Thyroid gland (tissue), 4 donors: ENCODE measurements at regions not wholly inside any gene's neighbourhood (a gene's known extent, or its start where the extent isn't known, plus 50 kb on each side); places are given as distances from the start of the nearest gene placed in this dataset.

Experiments used
- DNase-seq, 2 donors: peaks; one replicate each; pipeline ENCODE4 v3.0.0-alpha.2; 2019
- H3K27ac ChIP-seq, 3 donors: fragments of 200-600 bp; sonication (generic); 1 replicate in 2 of 3; 2 replicates in 1 of 3; pipeline ENCODE4 v1.5.1; 2016 to 2019; ENCODE audit warnings: mild to moderate bottlenecking in 1 of 3, moderate library complexity in 1 of 3
- H3K27me3 ChIP-seq: fragments of 200-600 bp; sonication (generic); one replicate; pipeline ENCODE4 v1.5.1; 2019
- H3K36me3 ChIP-seq, 2 donors: fragments of 200-600 bp; sonication (generic); one replicate each; pipeline ENCODE4 v1.5.1; 2016 to 2019
- H3K4me1 ChIP-seq, 2 donors: fragments of 200-600 bp; sonication (generic); one replicate each; pipeline ENCODE4 v1.5.1; 2017 to 2019
- H3K4me3 ChIP-seq, 3 donors: fragments of 200-600 bp; sonication (generic); replicated peaks in 1 of 3; 1 replicate in 2 of 3; 2 replicates in 1 of 3; pipeline ENCODE4 v1.5.1; 2016; ENCODE audit warnings: mild to moderate bottlenecking in 1 of 3
- H3K9me3 ChIP-seq: fragments of 200-600 bp; sonication (generic); one replicate; pipeline ENCODE4 v1.5.1; 2017
- POLR2A ChIP-seq, 2 donors: fragments of 450-650 bp; IDR thresholded peaks; one replicate each; pipeline ENCODE4 v1.6.1; 2017; ENCODE audit warnings: antibody characterized with exemption in 2 of 2, mild to moderate bottlenecking in 2 of 2, moderate library complexity in 1 of 2
- WGBS, 2 donors: methylation state at CpG; one replicate each; pipeline ENCODE4 v1.1.5; 2017; 5-methylcytosine and 5-hydroxymethylcytosine counted together
- intact Hi-C: fragments of 100-400 bp; cut with DNase I; formaldehyde crosslinking; loops from one replicate; pipeline ENCODE4 v1.15.1; 2023
- TF ChIP-seq, protein P1 (sequence below), 6 experiments: fragments of 200-600 bp in 3 of 6; fragments of 450-650 bp in 3 of 6; sonication (generic) in 3 of 6; IDR thresholded peaks; one replicate each; pipeline ENCODE4 v1.5.1; 2016 to 2019; ENCODE audit warnings: antibody characterized with exemption in 6 of 6, mild to moderate bottlenecking in 2 of 6, inconsistent platforms in 1 of 6, moderate library complexity in 1 of 6

DNA sequence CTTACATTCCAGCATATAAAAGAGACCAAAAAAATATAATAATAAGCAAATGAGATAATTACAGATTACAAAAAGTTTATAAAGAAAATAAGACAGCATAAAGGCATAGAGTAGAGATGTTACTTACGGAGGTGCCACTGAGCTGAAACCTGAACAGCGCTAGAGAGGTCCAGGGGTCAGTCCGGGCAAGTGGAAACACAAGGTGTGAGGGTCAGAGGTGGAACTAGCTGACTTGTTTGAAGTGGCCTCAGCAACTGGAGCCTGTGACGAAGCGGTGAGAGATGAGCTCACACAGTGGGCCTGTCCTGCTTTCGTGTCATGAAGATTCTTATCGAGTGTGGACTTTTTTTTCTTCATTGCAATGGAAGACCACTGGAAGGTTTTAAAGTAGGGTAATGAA, 288.3 kb upstream of the TANK start:
- no peaks in the 10 kb centered on the region for H3K36me3 ChIP-seq
- WGBS, 2 donors = 89 to 95% methylated on average over 7 of the region's 7 CpGs
- H3K4me1 ChIP-seq = no peaks in the 10 kb centered on the region
- no peaks in the 10 kb centered on the region for H3K9me3 ChIP-seq
- no peak for DNase-seq
- no peak overlapping the region for H3K27ac ChIP-seq
- no peak overlapping the region for H3K4me3 ChIP-seq
- TF ChIP-seq, protein P1, sequence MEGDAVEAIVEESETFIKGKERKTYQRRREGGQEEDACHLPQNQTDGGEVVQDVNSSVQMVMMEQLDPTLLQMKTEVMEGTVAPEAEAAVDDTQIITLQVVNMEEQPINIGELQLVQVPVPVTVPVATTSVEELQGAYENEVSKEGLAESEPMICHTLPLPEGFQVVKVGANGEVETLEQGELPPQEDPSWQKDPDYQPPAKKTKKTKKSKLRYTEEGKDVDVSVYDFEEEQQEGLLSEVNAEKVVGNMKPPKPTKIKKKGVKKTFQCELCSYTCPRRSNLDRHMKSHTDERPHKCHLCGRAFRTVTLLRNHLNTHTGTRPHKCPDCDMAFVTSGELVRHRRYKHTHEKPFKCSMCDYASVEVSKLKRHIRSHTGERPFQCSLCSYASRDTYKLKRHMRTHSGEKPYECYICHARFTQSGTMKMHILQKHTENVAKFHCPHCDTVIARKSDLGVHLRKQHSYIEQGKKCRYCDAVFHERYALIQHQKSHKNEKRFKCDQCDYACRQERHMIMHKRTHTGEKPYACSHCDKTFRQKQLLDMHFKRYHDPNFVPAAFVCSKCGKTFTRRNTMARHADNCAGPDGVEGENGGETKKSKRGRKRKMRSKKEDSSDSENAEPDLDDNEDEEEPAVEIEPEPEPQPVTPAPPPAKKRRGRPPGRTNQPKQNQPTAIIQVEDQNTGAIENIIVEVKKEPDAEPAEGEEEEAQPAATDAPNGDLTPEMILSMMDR (IDR thresholded peaks at IDR 0.05) = no peak
- TF ChIP-seq POLR2A (IDR thresholded peaks at IDR 0.05) = no peak
- H3K27me3 ChIP-seq = no peaks in the 10 kb centered on the region
- intact Hi-C loops = no loop called here

DNA sequence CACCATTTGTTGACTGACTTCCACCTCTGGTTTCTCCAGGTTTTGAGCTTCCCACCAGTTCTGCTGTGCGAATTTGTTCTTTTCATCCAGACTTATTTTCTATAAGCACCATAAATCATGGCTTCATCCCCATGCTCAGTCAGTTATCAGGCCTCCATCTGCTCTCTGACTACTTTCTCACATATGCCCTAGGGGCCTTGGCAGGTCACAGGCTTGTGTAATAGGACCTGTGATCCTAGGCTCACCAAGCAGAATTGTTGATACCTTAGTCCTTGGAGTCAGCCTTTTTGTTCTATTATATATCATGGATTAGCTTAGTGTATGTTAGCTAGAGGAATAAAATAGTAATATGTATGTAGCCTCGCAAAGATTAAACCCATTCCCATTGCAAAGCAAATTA, 284.2 kb upstream of the TANK start:
- Histone ChIP-seq H3K36me3 (no peaks in the 10 kb centered on the region), H3K4me1 (no peaks in the 10 kb centered on the region), H3K27ac (no peak overlapping the region), H3K27me3 (no peaks in the 10 kb centered on the region), H3K4me3 (no peak overlapping the region), H3K9me3 (no peaks in the 10 kb centered on the region)
- no peak for TF ChIP-seq POLR2A (IDR thresholded peaks at IDR 0.05)
- TF ChIP-seq, protein P1 (IDR thresholded peaks at IDR 0.05) = no peak
- WGBS, 2 donors = 96 to 99% methylated on average over 2 of the region's 2 CpGs
- intact Hi-C loops = no loop called here
- no peak for DNase-seq

DNA sequence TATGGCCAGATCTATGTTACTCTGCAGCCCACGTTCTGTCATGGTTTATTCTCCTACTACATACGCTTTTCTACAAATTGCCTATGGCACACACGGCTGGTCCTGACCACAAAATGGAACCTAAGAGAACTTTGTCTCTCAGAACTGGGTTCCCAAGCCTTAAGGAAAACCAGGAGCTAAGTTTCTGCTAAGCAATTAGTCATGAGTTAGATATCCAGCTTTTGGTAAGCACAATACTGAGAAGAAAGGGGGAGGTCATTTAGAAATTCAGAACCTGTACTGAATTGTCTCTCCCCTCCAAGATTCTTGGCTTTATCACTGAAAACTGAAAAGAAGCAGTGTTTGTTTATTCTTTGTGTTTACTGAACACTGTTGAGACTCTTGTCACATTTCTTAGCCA, 283.5 kb upstream of the TANK start:
- Histone ChIP-seq H3K27me3 (no peaks in the 10 kb centered on the region), H3K9me3 (no peaks in the 10 kb centered on the region), H3K4me3 (no peak overlapping the region), H3K36me3 (no peaks in the 10 kb centered on the region), H3K27ac (no peak overlapping the region), H3K4me1 (no peaks in the 10 kb centered on the region)
- intact Hi-C loops = no loop called here
- no peak for DNase-seq
- 85 to 90% methylated on average over 3 of the region's 3 CpGs for WGBS, 2 donors
- TF ChIP-seq, protein P1 (IDR thresholded peaks at IDR 0.05) = no peak
- TF ChIP-seq POLR2A (IDR thresholded peaks at IDR 0.05) = no peak

DNA sequence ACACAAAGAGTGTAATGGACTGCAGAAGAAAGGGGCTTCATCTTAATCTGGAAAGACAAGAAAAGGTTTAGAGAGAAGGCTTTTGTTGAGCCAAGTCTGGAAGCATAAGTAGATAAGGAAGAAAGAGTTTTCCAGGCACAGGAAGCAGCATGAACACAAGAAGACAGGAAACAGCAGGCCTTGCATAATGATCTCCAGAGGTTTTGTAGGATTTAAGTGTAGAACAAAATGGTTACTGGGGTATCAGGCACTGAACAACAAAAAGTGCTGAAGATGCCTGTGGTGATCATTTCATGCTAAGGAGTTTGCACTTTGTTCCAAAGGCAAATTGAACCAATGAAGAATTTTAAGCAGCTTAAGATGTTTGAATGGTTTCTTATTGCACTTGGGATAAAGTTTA, 281.6 kb upstream of the TANK start:
- Histone ChIP-seq H3K4me1 (no peaks in the 10 kb centered on the region), H3K27ac (no peak overlapping the region), H3K9me3 (no peaks in the 10 kb centered on the region), H3K4me3 (no peak overlapping the region), H3K27me3 (no peaks in the 10 kb centered on the region), H3K36me3 (no peaks in the 10 kb centered on the region)
- no peak for TF ChIP-seq POLR2A (IDR thresholded peaks at IDR 0.05)
- TF ChIP-seq, protein P1 (IDR thresholded peaks at IDR 0.05) = no peak
- intact Hi-C loops = no loop called here
- no peak for DNase-seq

DNA sequence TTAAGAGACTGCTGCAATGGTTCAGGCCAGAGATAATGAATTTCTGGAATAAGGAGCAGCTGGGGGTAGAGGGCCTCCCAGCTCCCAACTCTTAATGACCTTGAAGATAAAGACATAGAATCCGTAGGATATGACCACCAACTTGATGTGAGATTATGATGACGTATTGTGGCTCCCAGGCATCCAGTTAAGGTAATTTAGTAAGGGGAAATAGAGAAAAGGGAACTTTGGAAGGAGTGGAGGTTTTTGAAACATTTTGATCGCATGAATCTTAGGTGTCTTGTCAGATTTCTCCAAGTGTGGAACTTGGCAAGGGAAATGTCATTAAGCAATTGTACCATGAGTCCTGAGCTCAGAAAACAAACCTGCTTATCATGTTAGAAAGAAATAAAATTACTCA, 277.3 kb upstream of the TANK start:
- no peak for DNase-seq
- no peak for TF ChIP-seq POLR2A (IDR thresholded peaks at IDR 0.05)
- TF ChIP-seq, protein P1 (IDR thresholded peaks at IDR 0.05) = no peak
- Histone ChIP-seq H3K4me3 (no peak overlapping the region), H3K27me3 (no peaks in the 10 kb centered on the region), H3K36me3 (no peaks in the 10 kb centered on the region), H3K9me3 (no peaks in the 10 kb centered on the region), H3K4me1 (no peaks in the 10 kb centered on the region), H3K27ac (no peak overlapping the region)
- intact Hi-C loops = no loop called here
- 93 to 95% methylated on average over 3 of the region's 3 CpGs for WGBS, 2 donors
